ENCODE measurements at regions not wholly inside any gene's neighbourhood (a gene's known extent, or its start where the extent isn't known, plus 50 kb on each side); places are given as distances from the start of the nearest gene placed in this dataset.
A peak's percentile ranks its signal among the peaks of the same experiment; 100 is the strongest.

DNA sequence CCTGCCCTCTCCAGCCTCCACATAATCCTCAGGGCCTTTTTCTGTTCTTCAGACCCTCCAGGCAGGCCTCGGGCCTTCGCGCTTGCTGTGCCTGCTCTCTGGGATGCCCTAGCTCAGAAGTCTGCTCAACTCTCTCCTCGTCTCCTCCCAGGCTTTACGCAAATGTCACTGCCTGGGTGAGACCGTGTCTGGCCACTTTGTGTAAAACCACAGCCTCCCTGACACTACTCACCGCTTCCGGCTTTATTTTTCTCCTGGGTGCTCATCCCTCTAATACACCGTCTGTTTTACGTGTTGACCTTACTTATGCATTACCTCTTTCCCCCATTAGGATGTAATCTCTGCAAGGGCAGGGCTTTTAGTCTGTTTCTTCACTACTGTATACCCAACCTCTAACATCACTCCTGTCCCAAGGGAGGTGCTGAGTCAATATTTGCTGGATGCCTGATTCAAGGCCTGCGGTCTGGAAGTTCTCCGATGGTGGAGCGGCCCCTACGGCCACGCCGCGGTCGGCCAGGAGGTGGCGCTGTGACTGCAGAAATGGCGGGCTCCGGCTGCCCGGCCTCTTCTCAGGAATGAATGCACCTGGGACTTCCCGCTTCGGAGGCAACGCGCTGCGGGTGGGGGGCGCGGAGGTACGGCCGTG lies 58.2 kb upstream of the THY1 start:
- H3K4me3 Mint-ChIP-seq, result no peak overlapping the region
- H3K9me3 Mint-ChIP-seq, result no peaks in the 10 kb centered on the region
- no peaks in the 10 kb centered on the region for H3K36me3 Mint-ChIP-seq (ENCODE audit: low read depth)

DNA sequence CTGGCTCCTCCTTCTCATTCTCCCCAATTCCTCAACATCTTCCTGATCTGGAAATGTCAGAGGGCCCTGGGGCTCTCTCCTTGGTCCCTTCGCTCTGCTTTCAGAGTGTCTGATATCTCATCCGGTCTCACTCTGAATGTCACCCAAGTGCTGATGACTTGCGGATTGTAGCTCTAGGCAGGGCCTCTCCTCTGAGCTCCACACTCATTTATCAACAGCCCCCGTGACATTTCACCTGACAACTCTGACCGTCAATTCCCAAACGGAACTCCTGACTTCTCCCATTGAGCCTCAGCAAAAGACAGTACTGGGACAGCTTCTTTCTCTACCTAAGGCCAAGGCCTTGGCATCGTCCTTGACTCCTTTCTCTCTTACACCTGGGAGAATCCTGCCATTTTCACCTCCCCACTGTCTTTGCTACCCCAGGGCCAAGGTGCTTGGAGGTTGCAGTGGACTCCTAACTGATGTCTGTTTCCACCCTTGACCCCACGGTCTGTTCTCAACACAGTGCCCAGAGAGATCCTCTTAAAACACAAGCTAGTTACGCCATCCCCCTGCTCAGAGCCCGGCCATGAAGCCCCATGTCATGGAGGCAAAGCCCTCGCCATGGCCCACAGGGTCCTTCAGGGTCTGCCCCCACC lies 57.5 kb upstream of the THY1 start:
- H3K27me3 Mint-ChIP-seq (ENCODE audit: low read depth), result peaks cover 48% of the 10 kb centered on the region
- no peak overlapping the region for H3K4me3 Mint-ChIP-seq
- TF ChIP-seq, protein P1, sequence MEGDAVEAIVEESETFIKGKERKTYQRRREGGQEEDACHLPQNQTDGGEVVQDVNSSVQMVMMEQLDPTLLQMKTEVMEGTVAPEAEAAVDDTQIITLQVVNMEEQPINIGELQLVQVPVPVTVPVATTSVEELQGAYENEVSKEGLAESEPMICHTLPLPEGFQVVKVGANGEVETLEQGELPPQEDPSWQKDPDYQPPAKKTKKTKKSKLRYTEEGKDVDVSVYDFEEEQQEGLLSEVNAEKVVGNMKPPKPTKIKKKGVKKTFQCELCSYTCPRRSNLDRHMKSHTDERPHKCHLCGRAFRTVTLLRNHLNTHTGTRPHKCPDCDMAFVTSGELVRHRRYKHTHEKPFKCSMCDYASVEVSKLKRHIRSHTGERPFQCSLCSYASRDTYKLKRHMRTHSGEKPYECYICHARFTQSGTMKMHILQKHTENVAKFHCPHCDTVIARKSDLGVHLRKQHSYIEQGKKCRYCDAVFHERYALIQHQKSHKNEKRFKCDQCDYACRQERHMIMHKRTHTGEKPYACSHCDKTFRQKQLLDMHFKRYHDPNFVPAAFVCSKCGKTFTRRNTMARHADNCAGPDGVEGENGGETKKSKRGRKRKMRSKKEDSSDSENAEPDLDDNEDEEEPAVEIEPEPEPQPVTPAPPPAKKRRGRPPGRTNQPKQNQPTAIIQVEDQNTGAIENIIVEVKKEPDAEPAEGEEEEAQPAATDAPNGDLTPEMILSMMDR (IDR thresholded peaks at IDR 0.05; ENCODE audit: unreplicated experiment in 3 of 3), result no peak
- peaks cover 4% of the 10 kb centered on the region for H3K4me1 Mint-ChIP-seq
- no peaks in the 10 kb centered on the region for H3K36me3 Mint-ChIP-seq (ENCODE audit: low read depth)
- no peaks in the 10 kb centered on the region for H3K9me3 Mint-ChIP-seq
- no peak overlapping the region for H3K27ac Mint-ChIP-seq

More for the DNA sequence above, 58.2 kb upstream of the THY1 start:
- Mint-ChIP-seq H3K4me1 (peaks cover 4% of the 10 kb centered on the region), H3K27ac (peak overlapping the region in 1 of 3 experiments; percentile 5), H3K27me3 (ENCODE audit: low read depth) (peaks cover 45% of the 10 kb centered on the region)
- TF ChIP-seq, protein P1 (IDR thresholded peaks at IDR 0.05; ENCODE audit: unreplicated experiment in 3 of 3), result peak; percentile 98

DNA sequence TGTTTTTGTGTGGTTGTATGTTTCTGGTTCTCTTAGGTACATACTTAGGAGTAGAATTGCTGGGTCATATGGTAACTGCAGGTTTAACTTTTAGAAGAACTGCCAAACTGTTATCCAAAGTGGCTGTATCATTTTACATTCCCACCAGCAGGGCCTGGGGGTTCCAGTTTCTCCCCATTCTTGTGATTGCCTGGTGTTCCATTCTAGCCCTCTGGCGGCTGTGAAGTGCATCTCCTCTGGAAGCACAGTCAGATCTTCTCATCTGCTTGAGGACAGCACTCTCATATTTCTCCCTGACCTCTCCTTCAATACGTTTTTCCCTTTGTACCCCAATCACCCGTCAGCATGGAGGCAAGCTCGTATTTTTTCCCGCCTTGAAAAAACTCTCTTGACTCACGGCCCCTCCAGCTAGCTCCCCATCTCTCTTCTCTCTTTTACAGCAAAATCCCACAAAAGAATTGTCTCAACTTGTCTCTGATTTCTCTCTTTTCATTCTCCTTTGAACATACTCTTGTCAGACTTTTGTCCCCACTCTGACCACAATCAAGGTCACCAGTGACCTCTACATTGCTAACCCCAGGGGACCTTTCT lies 56.8 kb upstream of the THY1 start:
- Mint-ChIP-seq H3K9me3 (no peaks in the 10 kb centered on the region), H3K27ac (peak overlapping the region in 1 of 3 experiments; percentile 8), H3K27me3 (ENCODE audit: low read depth) (peaks cover 50% of the 10 kb centered on the region), H3K4me1 (peaks cover 4% of the 10 kb centered on the region), H3K36me3 (ENCODE audit: low read depth) (no peaks in the 10 kb centered on the region), H3K4me3 (no peak overlapping the region)
- TF ChIP-seq, protein P1 (IDR thresholded peaks at IDR 0.05; ENCODE audit: unreplicated experiment in 3 of 3), result peak; percentile 55 to 73 (median 62)

DNA sequence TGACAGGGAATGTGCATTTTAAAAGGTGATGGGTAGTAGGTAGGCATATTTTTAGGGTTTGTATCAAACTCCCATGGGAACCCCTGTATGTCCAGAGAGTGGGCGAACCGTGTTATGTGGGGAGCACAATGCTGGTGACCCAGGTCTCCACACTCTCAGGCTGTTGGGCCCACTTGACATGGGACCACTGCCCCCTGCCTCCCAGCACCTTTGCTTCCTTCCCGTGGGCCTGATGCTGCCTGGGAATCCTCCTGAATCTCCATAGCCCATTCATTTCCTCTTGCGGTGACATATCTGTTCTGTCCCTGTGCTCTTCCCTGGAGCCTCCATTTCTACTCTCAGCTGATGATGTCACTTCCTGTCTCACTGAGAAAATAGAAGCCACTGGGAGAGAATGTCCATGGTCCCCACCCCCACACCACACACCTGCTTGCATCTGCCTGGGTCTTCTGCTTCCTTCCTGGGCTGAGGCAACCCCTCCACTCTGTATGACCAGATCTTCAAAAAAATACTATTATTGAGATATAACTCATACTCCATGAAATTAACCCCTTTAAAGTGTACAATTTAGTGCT lies 55.8 kb upstream of the THY1 start:
- peaks cover 4% of the 10 kb centered on the region for H3K4me1 Mint-ChIP-seq
- TF ChIP-seq, protein P1 (IDR thresholded peaks at IDR 0.05; ENCODE audit: unreplicated experiment in 3 of 3), result no peak
- H3K9me3 Mint-ChIP-seq, result no peaks in the 10 kb centered on the region
- no peak overlapping the region for H3K27ac Mint-ChIP-seq
- peaks cover 48% of the 10 kb centered on the region for H3K27me3 Mint-ChIP-seq (ENCODE audit: low read depth)
- no peaks in the 10 kb centered on the region for H3K36me3 Mint-ChIP-seq (ENCODE audit: low read depth)
- no peak overlapping the region for H3K4me3 Mint-ChIP-seq

DNA sequence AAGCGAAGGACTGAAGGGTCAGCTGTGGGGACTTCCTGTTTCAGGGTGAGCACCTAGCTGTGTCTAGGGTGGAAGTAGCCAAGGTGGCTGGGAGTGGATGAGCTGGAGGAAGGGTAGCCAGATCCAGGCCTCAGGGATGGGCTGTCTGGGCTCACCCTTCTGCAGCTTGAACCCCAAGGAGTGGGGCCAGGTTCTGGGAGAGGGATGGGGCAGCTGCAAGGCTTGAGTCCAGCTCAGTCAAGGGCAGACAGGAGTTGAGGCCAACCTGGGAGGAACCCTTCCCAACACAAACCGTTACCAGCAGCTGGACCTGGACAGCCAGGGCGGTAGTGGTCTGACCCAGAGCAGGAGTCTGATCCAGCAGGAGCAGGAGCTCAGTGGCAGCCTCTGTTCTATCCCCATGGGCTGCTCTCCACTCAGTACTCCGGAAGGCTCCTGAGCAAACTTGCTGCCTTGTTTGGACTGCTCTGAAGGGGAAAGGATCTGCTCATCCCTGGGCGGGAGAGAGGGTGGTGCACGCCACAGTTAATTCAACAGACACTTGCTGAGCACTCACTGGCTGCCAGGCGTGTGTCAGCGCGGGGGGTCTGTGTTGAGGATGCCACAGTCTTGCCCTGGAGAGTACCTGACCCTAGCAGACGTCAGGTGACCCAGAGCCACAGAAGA lies 53.8 kb upstream of the THY1 start:
- Mint-ChIP-seq H3K27me3 (ENCODE audit: low read depth) (peaks cover 44% of the 10 kb centered on the region), H3K4me3 (no peak overlapping the region), H3K27ac (no peak overlapping the region), H3K9me3 (no peaks in the 10 kb centered on the region), H3K36me3 (ENCODE audit: low read depth) (no peaks in the 10 kb centered on the region), H3K4me1 (peaks cover 9% of the 10 kb centered on the region)
- TF ChIP-seq, protein P1 (IDR thresholded peaks at IDR 0.05; ENCODE audit: unreplicated experiment in 3 of 3), result no peak
